ENCODE measurements at regions not wholly inside any gene's neighbourhood (a gene's known extent, or its start where the extent isn't known, plus 50 kb on each side); places are given as distances from the start of the nearest gene placed in this dataset.

GRCh38 chr5:14988223-14988622 lies 116.6 kb upstream of the ANKH start:
- no peak overlapping the region for H3K27ac ChIP-seq
- no peak overlapping the region for H3K4me3 ChIP-seq
- TF ChIP-seq CTCF (IDR thresholded peaks at IDR 0.05): no peak
- DNase-seq (ENCODE audit: low spot score): no peak

- DNase-seq (ENCODE audit: low spot score): no peak
- TF ChIP-seq CTCF (IDR thresholded peaks at IDR 0.05): no peak
- no peak overlapping the region for H3K4me3 ChIP-seq
Measured at GRCh38 chr5:14986413-14986812, 114.8 kb upstream of the ANKH start.

GRCh38 chr5:14983666-14984441 lies 112.3 kb upstream of the ANKH start:
- no peak overlapping the region for H3K27ac ChIP-seq
- H3K4me3 ChIP-seq: no peak overlapping the region
- no peak for DNase-seq (ENCODE audit: low spot score)
- TF ChIP-seq CTCF (IDR thresholded peaks at IDR 0.05): no peak

More at GRCh38 chr5:14986413-14986812, 114.8 kb upstream of the ANKH start:
- H3K27ac ChIP-seq: no peak overlapping the region

DNA sequence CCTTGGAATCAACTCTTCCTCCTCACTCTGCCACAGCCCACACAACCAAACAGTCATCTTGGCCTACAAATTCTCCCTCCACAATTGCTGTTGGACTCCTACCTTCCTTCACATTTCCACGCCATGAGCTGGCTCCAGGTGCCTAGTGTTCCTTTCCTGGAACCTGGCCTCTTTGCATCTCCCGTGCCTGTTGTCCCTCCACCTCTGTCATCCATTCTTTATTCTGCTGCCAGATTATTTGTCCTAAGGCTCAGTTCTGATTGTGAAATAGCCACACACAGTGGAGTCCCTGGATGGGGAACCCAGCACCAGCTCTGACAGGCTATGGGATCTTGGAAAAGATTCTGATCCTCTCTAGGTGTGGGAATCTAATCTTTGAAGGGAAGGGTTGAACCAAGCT lies 109.1 kb upstream of the ANKH start:
- Histone ChIP-seq H3K4me3 (no peak overlapping the region), H3K27ac (no peak overlapping the region)
- TF ChIP-seq CTCF (IDR thresholded peaks at IDR 0.05): no peak
- DNase-seq (ENCODE audit: low spot score): no peak

- no peak for TF ChIP-seq CTCF (IDR thresholded peaks at IDR 0.05)
- DNase-seq (ENCODE audit: low spot score): no peak
- H3K27ac ChIP-seq: no peak overlapping the region
- no peak overlapping the region for H3K4me3 ChIP-seq
Measured at GRCh38 chr5:14977058-14977685, 105.6 kb upstream of the ANKH start.

GRCh38 chr5:14976486-14976885 lies 104.9 kb upstream of the ANKH start:
- DNase-seq (ENCODE audit: low spot score): no peak
- Histone ChIP-seq H3K4me3 (no peak overlapping the region), H3K27ac (no peak overlapping the region)
- no peak for TF ChIP-seq CTCF (IDR thresholded peaks at IDR 0.05)

GRCh38 chr5:14971873-14972272 lies 100.3 kb upstream of the ANKH start:
- Histone ChIP-seq H3K27ac (no peak overlapping the region), H3K4me3 (no peak overlapping the region)
- DNase-seq (ENCODE audit: low spot score): no peak
- no peak for TF ChIP-seq CTCF (IDR thresholded peaks at IDR 0.05)

All from coronary artery (tissue), 2 donors.